Left lung (tissue), 4 donors: ENCODE measurements at regions not wholly inside any gene's neighbourhood (a gene's known extent, or its start where the extent isn't known, plus 50 kb on each side); places are given as distances from the start of the nearest gene placed in this dataset.
"Not testable (repeated sequence)": the region's sequence is repeated elsewhere in the genome, so short reads cannot be mapped to it uniquely, and the experiment has no call there.

Experiments used
- ATAC-seq: fragments of 200-7000 bp; cut with Tn5 transposase; one replicate; pipeline ENCODE4 v1.9.1; 2020; ENCODE audit warnings: moderate library complexity
- DNase-seq, 4 donors: peaks; one replicate each; pipeline ENCODE4 v3.0.0-alpha.2; 2013 to 2020
- H3K27ac ChIP-seq, 2 donors: fragments of 200-600 bp; sonication (generic) in 1 of 2; one replicate each; pipeline versions ENCODE4 v1.5.0 to v1.8.0; 2020 to 2021
- H3K27me3 ChIP-seq, 2 donors: fragments of 200-600 bp; sonication (generic) in 1 of 2; one replicate each; pipeline versions ENCODE4 v1.5.0 to v1.8.0; 2020 to 2021
- H3K36me3 ChIP-seq, 2 donors: fragments of 200-600 bp; sonication (generic) in 1 of 2; one replicate each; pipeline versions ENCODE4 v1.5.0 to v1.8.0; 2020 to 2021
- H3K4me1 ChIP-seq, 2 donors: fragments of 200-600 bp; one replicate each; pipeline ENCODE4 v1.8.0; 2021
- H3K4me3 ChIP-seq, 2 donors: fragments of 200-600 bp; sonication (generic) in 1 of 2; one replicate each; pipeline versions ENCODE4 v1.5.0 to v1.8.0; 2020 to 2021; ENCODE audit warnings: mild to moderate bottlenecking in 1 of 2
- H3K9me3 ChIP-seq, 2 donors: fragments of 200-600 bp; sonication (generic) in 1 of 2; one replicate each; pipeline versions ENCODE4 v1.5.0 to v1.8.0; 2020 to 2021
- intact Hi-C, 2 donors: fragments of 100-400 bp; cut with DNase I; formaldehyde crosslinking; loops; one replicate each; pipeline versions ENCODE4 v1.11.2 to v1.14.2; 2022
- donor health status: DM: no; HTN: yes; CAD: no.
- donor health status: DM: no; HTN: no; CAD: no.

DNA sequence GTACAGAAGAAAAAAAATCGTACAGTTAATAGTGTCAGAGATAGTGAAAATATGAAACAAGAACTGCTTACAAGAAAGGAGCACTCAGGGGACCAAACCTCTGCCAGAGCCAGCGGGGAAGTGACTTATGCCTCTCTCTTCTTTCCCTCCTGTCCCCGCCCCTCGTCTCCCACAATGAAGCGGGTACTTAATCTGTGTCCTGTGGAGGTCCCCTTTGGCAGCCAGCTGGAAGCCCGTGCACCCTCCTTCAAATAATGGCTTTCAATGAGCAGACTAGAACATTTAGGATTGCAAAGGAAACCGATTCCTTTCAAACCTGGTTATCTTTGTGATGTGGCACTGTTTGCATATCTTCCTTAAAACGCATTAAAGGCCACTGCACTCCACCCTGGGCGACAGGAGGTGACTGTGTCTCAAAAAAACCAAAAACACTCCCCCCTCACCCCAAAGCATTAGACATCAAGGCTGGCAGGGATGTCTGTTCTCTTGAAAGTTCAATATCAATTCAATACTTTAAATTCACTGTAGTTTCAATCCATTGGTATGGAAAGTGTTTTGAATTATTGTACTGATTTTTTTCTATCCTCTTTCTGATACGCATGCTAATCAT, 51.7 kb downstream of the PPIAL4C start:
- intact Hi-C loops, DNase-seq, H3K36me3 ChIP-seq, H3K4me3 ChIP-seq, ATAC-seq, H3K9me3 ChIP-seq, H3K27me3 ChIP-seq, H3K4me1 ChIP-seq: not testable (repeated sequence)
- H3K27ac ChIP-seq, result peak overlapping the region in 1 of 2 donors; percentile 93

DNA sequence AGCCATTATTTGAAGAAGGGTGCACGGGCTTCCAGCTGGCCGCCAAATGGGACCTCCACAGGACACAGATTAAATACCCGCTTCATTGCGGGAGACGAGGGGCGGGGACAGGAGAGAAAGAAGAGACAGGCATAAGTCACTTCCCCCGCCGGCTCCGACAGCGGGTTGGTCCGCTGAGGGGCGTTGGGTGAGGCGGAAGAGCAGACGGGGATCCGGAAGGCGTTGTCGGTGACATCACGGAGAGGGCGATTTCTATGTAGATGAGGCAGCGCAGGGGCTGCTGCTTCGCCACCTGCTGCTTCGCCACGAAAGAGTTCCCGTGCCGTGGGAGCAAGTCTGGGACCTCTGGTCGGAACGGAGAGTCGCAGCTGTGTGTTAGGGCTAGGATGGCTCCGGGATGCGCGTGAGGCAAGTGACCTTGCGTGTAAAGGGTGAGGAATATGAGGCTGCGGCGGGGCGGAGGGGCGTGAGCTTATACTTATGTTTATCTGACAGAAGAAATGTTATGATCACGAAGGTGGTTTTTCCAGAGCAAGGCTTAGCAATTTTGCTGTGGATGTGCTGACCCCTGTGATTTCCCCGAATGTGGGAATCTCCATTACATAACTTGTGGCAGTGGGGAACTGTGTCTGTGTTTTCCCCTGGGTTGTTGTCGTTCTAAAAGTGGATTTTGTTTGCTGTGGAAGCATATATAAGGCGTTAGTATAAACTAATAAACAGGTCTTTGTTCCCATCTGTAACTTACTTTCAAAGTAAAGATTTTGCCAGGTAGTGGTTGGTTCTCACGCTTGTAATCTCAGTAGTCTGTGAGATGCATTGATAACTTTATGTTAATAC, 52.9 kb downstream of the PPIAL4C start:
- H3K36me3 ChIP-seq, H3K9me3 ChIP-seq, intact Hi-C loops, H3K4me1 ChIP-seq, H3K27me3 ChIP-seq: not testable (repeated sequence)
- peak overlapping the region; percentile 34 to 41 for H3K4me3 ChIP-seq
- DNase-seq (peak; percentile 67 to 96 (median 94)), ATAC-seq (peak; percentile 97)
- peak overlapping the region; percentile 93 to 95 for H3K27ac ChIP-seq

- H3K36me3 ChIP-seq, H3K27me3 ChIP-seq, H3K4me1 ChIP-seq, intact Hi-C loops, H3K4me3 ChIP-seq, ATAC-seq, H3K27ac ChIP-seq, H3K9me3 ChIP-seq, DNase-seq: not testable (repeated sequence)
Observed at GRCh38 chr1:149638481-149638880, 54.8 kb downstream of the PPIAL4C start.

DNA sequence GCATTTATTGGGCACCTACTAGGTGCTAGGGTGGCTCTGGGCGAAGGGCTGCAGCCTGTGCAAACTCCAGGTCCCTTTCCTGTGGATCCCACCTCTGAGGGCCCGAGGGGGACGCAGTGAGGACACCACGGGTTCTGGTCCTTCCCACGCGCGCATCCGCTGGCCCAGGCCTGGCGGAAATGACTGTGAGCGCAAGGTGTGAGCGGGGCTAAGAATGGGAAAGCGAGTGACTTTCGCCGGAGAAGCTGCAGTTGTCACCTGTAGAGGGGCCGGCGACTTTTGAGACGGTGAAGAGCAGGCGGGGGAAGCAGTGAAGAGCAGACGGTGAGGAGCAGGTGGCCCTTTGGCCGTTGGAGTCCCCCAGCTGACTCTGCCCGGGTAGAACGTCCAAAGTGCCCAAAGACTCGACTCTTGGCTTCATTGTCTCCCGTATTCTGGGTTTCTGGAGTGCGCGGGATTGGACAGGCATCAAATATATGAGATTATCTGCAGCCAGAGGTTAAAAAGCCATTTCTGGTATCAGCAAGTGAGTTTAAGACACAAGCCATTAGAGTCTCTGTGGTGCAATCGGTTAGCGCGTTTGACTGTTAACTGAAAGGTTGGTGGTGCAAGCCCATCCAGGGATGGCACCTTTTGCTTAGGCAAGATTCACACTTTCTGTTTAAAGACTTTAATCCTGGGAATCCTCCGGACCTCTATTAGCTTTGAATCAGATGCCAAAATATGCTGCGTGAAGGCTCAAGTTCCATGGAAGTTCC, 55.4 kb downstream of the PPIAL4C start:
- H3K4me3 ChIP-seq, ATAC-seq, H3K27ac ChIP-seq, H3K36me3 ChIP-seq, intact Hi-C loops, H3K27me3 ChIP-seq, H3K4me1 ChIP-seq, H3K9me3 ChIP-seq, DNase-seq: not testable (repeated sequence)

DNA sequence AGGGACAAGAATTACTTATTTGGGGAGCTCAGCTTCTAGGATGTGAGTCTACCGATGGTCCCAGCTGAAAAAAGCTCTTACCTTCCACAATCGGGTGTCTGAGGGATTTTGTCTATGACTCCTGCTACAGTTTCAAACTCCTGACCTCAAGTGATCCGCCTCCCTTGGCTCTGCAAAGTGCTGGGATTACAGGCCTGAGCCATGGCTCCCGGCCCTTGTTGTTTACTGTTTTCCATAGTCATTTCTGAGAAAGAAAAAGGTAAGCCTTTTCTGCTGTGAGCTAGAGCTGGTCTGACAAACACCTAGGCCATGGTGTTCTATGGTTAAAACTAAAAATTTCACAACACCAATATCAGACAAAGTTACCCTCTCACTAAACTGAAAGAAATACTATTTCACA, 57.5 kb downstream of the PPIAL4C start:
- H3K36me3 ChIP-seq, H3K27ac ChIP-seq, H3K4me3 ChIP-seq, DNase-seq, H3K27me3 ChIP-seq, intact Hi-C loops, H3K9me3 ChIP-seq, ATAC-seq, H3K4me1 ChIP-seq: not testable (repeated sequence)

- intact Hi-C loops, H3K27ac ChIP-seq, H3K36me3 ChIP-seq, H3K4me1 ChIP-seq, H3K4me3 ChIP-seq, ATAC-seq, H3K9me3 ChIP-seq, H3K27me3 ChIP-seq, DNase-seq: not testable (repeated sequence)
Observed at GRCh38 chr1:149644818-149645217, 61.2 kb downstream of the PPIAL4C start.

DNA sequence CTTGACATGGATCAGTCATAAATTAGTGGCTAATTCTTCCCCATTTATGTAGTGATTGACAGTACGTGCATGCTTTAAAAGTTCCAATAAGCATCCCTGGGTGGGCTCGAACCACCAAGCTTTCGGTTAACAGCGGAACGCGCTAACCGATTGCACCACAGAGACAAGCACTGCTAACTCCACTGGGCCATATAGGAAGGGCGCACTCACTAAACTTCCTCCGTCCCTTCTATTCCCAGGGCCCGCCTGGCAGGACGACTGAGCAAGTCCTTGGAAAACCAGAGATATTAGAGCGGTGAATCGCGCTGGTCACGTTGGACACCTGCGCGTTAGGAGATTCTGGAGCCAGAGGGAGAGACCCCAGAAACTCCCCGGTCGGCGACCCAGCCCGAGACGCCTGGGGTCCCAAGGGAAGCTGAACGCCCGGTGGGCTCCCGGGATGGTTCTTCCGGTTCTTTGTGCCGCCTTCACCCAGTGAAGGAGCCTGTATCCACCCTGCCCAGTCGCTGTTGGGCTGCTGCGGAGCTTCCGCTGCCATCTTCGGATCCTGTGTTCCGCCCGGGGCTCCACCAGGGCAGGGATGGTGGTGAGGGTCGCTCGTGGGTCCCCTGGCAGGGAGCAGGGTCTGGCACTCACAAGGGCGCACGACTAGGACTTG, 62.8 kb downstream of the PPIAL4C start:
- H3K27ac ChIP-seq, H3K4me1 ChIP-seq, H3K9me3 ChIP-seq, H3K36me3 ChIP-seq, H3K27me3 ChIP-seq, intact Hi-C loops: not testable (repeated sequence)
- peak in 3 of 4 donors; percentile 9 to 69 (median 9) for DNase-seq
- peak; percentile 91 for ATAC-seq
- peak overlapping the region; percentile 28 to 41 for H3K4me3 ChIP-seq

GRCh38 chr1:149647018-149647373, 63.3 kb downstream of the PPIAL4C start:
- intact Hi-C loops, H3K4me1 ChIP-seq, H3K27ac ChIP-seq, H3K9me3 ChIP-seq, H3K27me3 ChIP-seq, H3K36me3 ChIP-seq: not testable (repeated sequence)
- ATAC-seq (peak; percentile 69), DNase-seq (peak in 3 of 4 donors; percentile 1 to 85 (median 7))
- H3K4me3 ChIP-seq, result peak overlapping the region; percentile 28 to 41

- ATAC-seq, H3K9me3 ChIP-seq, intact Hi-C loops, DNase-seq, H3K36me3 ChIP-seq, H3K4me1 ChIP-seq, H3K27me3 ChIP-seq, H3K27ac ChIP-seq, H3K4me3 ChIP-seq: not testable (repeated sequence)
Observed at GRCh38 chr1:149657750-149658149, 74.1 kb downstream of the PPIAL4C start.

GRCh38 chr1:149658175-149658574, 74.5 kb downstream of the PPIAL4C start:
- H3K9me3 ChIP-seq, H3K4me1 ChIP-seq, H3K36me3 ChIP-seq, H3K27ac ChIP-seq, DNase-seq, H3K4me3 ChIP-seq, ATAC-seq, H3K27me3 ChIP-seq, intact Hi-C loops: not testable (repeated sequence)

GRCh38 chr1:149664624-149665023, 81.0 kb downstream of the PPIAL4C start:
- H3K9me3 ChIP-seq, H3K27ac ChIP-seq, intact Hi-C loops, H3K4me3 ChIP-seq, DNase-seq, H3K36me3 ChIP-seq, H3K4me1 ChIP-seq, H3K27me3 ChIP-seq: not testable (repeated sequence)
- peak; percentile 61 for ATAC-seq

GRCh38 chr1:149665033-149665432, 81.4 kb downstream of the PPIAL4C start:
- H3K27me3 ChIP-seq, H3K9me3 ChIP-seq, intact Hi-C loops, DNase-seq, H3K27ac ChIP-seq, ATAC-seq, H3K4me3 ChIP-seq, H3K4me1 ChIP-seq, H3K36me3 ChIP-seq: not testable (repeated sequence)

GRCh38 chr1:149665528-149665927, 81.9 kb downstream of the PPIAL4C start:
- H3K36me3 ChIP-seq, DNase-seq, H3K27me3 ChIP-seq, ATAC-seq, intact Hi-C loops, H3K27ac ChIP-seq, H3K4me3 ChIP-seq, H3K9me3 ChIP-seq, H3K4me1 ChIP-seq: not testable (repeated sequence)
